ACC112 (cell line): ENCODE measurements at regions not wholly inside any gene's neighbourhood (a gene's known extent, or its start where the extent isn't known, plus 50 kb on each side); places are given as distances from the start of the nearest gene placed in this dataset.

Experiments
- H2AFZ ChIP-seq: fragments of 200-600 bp; sonication (generic); one replicate; pipeline ENCODE4 v1.6.0; 2017; ENCODE audit warnings: antibody characterized with exemption, low read length; ENCODE audit not compliant: unreplicated experiment
- H3K27ac ChIP-seq: fragments of 200-600 bp; sonication (generic); 2 replicates; pipeline ENCODE4 v1.5.1; 2014; ENCODE audit warnings: low read depth, mild to moderate bottlenecking, antibody characterized with exemption, low read length, moderate library complexity
- H3K27me3 ChIP-seq: fragments of 200-600 bp; sonication (generic); 2 replicates; pipeline ENCODE4 v1.6.1; 2014; ENCODE audit warnings: mild to moderate bottlenecking, antibody characterized with exemption, low read length, moderate library complexity, mixed read lengths; ENCODE audit not compliant: insufficient read depth
- H3K36me3 ChIP-seq: fragments of 200-600 bp; sonication (generic); 2 replicates; pipeline ENCODE4 v1.6.1; 2016; ENCODE audit warnings: mild to moderate bottlenecking, antibody characterized with exemption, low read length, moderate library complexity, mixed read lengths; ENCODE audit not compliant: insufficient read depth
- H3K4me1 ChIP-seq: fragments of 200-600 bp; sonication (generic); one replicate; pipeline ENCODE4 v1.6.1; 2016; ENCODE audit warnings: low read length, mixed read lengths; ENCODE audit not compliant: insufficient read depth, unreplicated experiment, control insufficient read depth
- H3K4me3 ChIP-seq: fragments of 200-600 bp; sonication (generic); 2 replicates; pipeline ENCODE4 v1.5.1; 2014; ENCODE audit warnings: mild to moderate bottlenecking, low read depth, low read length
- H3K79me2 ChIP-seq: fragments of 200-600 bp; sonication (generic); one replicate; pipeline ENCODE4 v1.6.0; 2016; ENCODE audit warnings: low read length; ENCODE audit not compliant: control insufficient read depth, unreplicated experiment, insufficient read depth

- Histone ChIP-seq H2AFZ (no peak overlapping the region), H3K4me1 (peaks cover 11% of the 10 kb centered on the region), H3K27ac (no peak overlapping the region), H3K4me3 (no peak overlapping the region), H3K79me2 (no peaks in the 10 kb centered on the region), H3K36me3 (no peaks in the 10 kb centered on the region), H3K27me3 (no peaks in the 10 kb centered on the region)
Observed at GRCh38 chr5:147036691-147037245, 158.2 kb upstream of the PPP2R2B start.

- Histone ChIP-seq H2AFZ (peak overlapping the region; percentile 63), H3K79me2 (no peaks in the 10 kb centered on the region), H3K4me3 (peak overlapping the region; percentile 15; the same call in 1 of the 2 replicates), H3K36me3 (no peaks in the 10 kb centered on the region), H3K27me3 (peaks cover 4% of the 10 kb centered on the region; the same call in 1 of the 2 replicates), H3K27ac (peak overlapping the region; percentile 69), H3K4me1 (peaks cover 11% of the 10 kb centered on the region)
Observed at GRCh38 chr5:147037515-147038205, 159.1 kb upstream of the PPP2R2B start.

GRCh38 chr5:147040856-147041255 is 162.3 kb upstream of the PPP2R2B start:
- H3K27ac ChIP-seq: no peak overlapping the region
- no peak overlapping the region for H2AFZ ChIP-seq
- H3K79me2 ChIP-seq: no peaks in the 10 kb centered on the region
- peaks cover 11% of the 10 kb centered on the region for H3K4me1 ChIP-seq
- H3K4me3 ChIP-seq: no peak overlapping the region
- no peaks in the 10 kb centered on the region for H3K36me3 ChIP-seq
- peaks cover 19% of the 10 kb centered on the region for H3K27me3 ChIP-seq

GRCh38 chr5:147044572-147045273 is 166.2 kb upstream of the PPP2R2B start:
- Histone ChIP-seq H3K36me3 (no peaks in the 10 kb centered on the region), H3K27me3 (peaks cover 23% of the 10 kb centered on the region), H3K79me2 (no peaks in the 10 kb centered on the region), H3K27ac (no peak overlapping the region), H2AFZ (no peak overlapping the region), H3K4me3 (no peak overlapping the region), H3K4me1 (no peaks in the 10 kb centered on the region)

- Histone ChIP-seq H3K27ac (no peak overlapping the region), H3K79me2 (no peaks in the 10 kb centered on the region), H3K36me3 (no peaks in the 10 kb centered on the region), H3K4me3 (no peak overlapping the region), H3K4me1 (no peaks in the 10 kb centered on the region), H2AFZ (no peak overlapping the region), H3K27me3 (peaks cover 23% of the 10 kb centered on the region)
Observed at GRCh38 chr5:147045290-147045689, 166.7 kb upstream of the PPP2R2B start.

GRCh38 chr5:147046281-147046680 is 167.7 kb upstream of the PPP2R2B start:
- H3K79me2 ChIP-seq: no peaks in the 10 kb centered on the region
- H3K27me3 ChIP-seq: peaks cover 23% of the 10 kb centered on the region
- no peak overlapping the region for H3K4me3 ChIP-seq
- H3K27ac ChIP-seq: no peak overlapping the region
- no peak overlapping the region for H2AFZ ChIP-seq
- no peaks in the 10 kb centered on the region for H3K4me1 ChIP-seq
- H3K36me3 ChIP-seq: no peaks in the 10 kb centered on the region

GRCh38 chr5:147046894-147047293 is 168.3 kb upstream of the PPP2R2B start:
- Histone ChIP-seq H3K27me3 (peaks cover 23% of the 10 kb centered on the region), H3K27ac (no peak overlapping the region), H3K79me2 (no peaks in the 10 kb centered on the region), H3K36me3 (no peaks in the 10 kb centered on the region), H2AFZ (no peak overlapping the region), H3K4me3 (no peak overlapping the region), H3K4me1 (no peaks in the 10 kb centered on the region)

GRCh38 chr5:147049764-147050163 is 171.2 kb upstream of the PPP2R2B start:
- H3K79me2 ChIP-seq: no peaks in the 10 kb centered on the region

GRCh38 chr5:147050172-147050571 is 171.6 kb upstream of the PPP2R2B start:
- Histone ChIP-seq H3K4me1 (no peaks in the 10 kb centered on the region), H3K4me3 (no peak overlapping the region), H2AFZ (no peak overlapping the region), H3K27me3 (peaks cover 21% of the 10 kb centered on the region), H3K27ac (no peak overlapping the region), H3K79me2 (no peaks in the 10 kb centered on the region), H3K36me3 (no peaks in the 10 kb centered on the region)

More at GRCh38 chr5:147049764-147050163, 171.2 kb upstream of the PPP2R2B start:
- Histone ChIP-seq H3K27me3 (peaks cover 17% of the 10 kb centered on the region), H3K36me3 (no peaks in the 10 kb centered on the region), H2AFZ (no peak overlapping the region), H3K27ac (no peak overlapping the region), H3K4me1 (no peaks in the 10 kb centered on the region), H3K4me3 (no peak overlapping the region)

- H3K4me3 ChIP-seq: no peak overlapping the region
- H3K27ac ChIP-seq: no peak overlapping the region
- H3K27me3 ChIP-seq: peaks cover 29% of the 10 kb centered on the region
- no peaks in the 10 kb centered on the region for H3K79me2 ChIP-seq
- H2AFZ ChIP-seq: no peak overlapping the region
- H3K4me1 ChIP-seq: no peaks in the 10 kb centered on the region
- no peaks in the 10 kb centered on the region for H3K36me3 ChIP-seq
Observed at GRCh38 chr5:147051193-147051592, 172.6 kb upstream of the PPP2R2B start.

- Histone ChIP-seq H3K36me3 (no peaks in the 10 kb centered on the region), H3K4me3 (no peak overlapping the region), H2AFZ (no peak overlapping the region), H3K79me2 (no peaks in the 10 kb centered on the region), H3K27ac (no peak overlapping the region), H3K27me3 (peaks cover 39% of the 10 kb centered on the region), H3K4me1 (no peaks in the 10 kb centered on the region)
Observed at GRCh38 chr5:147052519-147052918, 174.0 kb upstream of the PPP2R2B start.
